Upper lobe of right lung (tissue), 1 donor: ENCODE measurements at regions not wholly inside any gene's neighbourhood (a gene's known extent, or its start where the extent isn't known, plus 50 kb on each side); places are given as distances from the start of the nearest gene placed in this dataset.

Source experiments
- ATAC-seq: fragments of 200-7000 bp; cut with Tn5 transposase; one replicate; pipeline ENCODE4 v1.9.1; 2020; ENCODE audit warnings: mild to moderate bottlenecking, moderate library complexity
- DNase-seq: peaks from one replicate; pipeline ENCODE4 v3.0.0-alpha.2; 2020
- H3K27ac ChIP-seq: fragments of 200-600 bp; one replicate; pipeline ENCODE4 v1.8.0; 2022
- H3K27me3 ChIP-seq: fragments of 200-600 bp; one replicate; pipeline ENCODE4 v1.8.0; 2022; ENCODE audit warnings: mild to moderate bottlenecking
- H3K36me3 ChIP-seq: fragments of 200-600 bp; one replicate; pipeline ENCODE4 v1.8.0; 2022
- H3K4me1 ChIP-seq: fragments of 200-600 bp; one replicate; pipeline ENCODE4 v1.8.0; 2022
- H3K4me3 ChIP-seq: fragments of 200-600 bp; one replicate; pipeline ENCODE4 v1.8.0; 2022; ENCODE audit warnings: mild to moderate bottlenecking
- H3K9me3 ChIP-seq: fragments of 200-600 bp; one replicate; pipeline ENCODE4 v1.8.0; 2022
- intact Hi-C: fragments of 100-400 bp; cut with DNase I; formaldehyde crosslinking; loops from one replicate; pipeline ENCODE4 v1.11.0; 2022
- TF ChIP-seq, protein P1 (sequence below): fragments of 200-600 bp; IDR thresholded peaks from one replicate; pipeline ENCODE4 v1.8.0; 2022; ENCODE audit warnings: antibody characterized with exemption
- donor health status: DM: no; HTN: yes; CAD: no; lungs with severe emphysema.

DNA sequence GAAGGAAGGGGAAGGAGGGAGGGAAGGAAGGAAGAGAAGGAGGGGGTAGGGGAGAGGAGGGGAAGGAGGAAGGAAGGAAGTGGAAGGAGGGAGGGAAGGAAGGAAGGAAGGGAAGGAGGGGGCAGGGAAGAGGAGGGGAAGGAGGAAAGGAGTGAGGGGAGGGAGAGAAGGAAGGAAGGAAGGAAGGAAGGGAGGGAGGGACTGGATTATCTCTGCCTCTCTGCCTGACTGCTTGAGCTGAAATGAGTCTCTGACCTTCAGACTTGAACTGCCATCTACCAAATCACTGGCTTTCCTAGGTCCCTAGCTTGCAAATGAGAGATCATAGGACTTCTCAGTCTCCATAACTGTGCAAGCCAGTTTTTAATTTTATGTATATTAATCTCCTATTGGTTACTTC, 436.8 kb downstream of the PREX1 start:
- Histone ChIP-seq H3K4me1 (no peaks in the 10 kb centered on the region), H3K27me3 (no peaks in the 10 kb centered on the region), H3K27ac (no peak overlapping the region), H3K36me3 (no peaks in the 10 kb centered on the region), H3K9me3 (no peaks in the 10 kb centered on the region), H3K4me3 (no peak overlapping the region)
- TF ChIP-seq, protein P1, sequence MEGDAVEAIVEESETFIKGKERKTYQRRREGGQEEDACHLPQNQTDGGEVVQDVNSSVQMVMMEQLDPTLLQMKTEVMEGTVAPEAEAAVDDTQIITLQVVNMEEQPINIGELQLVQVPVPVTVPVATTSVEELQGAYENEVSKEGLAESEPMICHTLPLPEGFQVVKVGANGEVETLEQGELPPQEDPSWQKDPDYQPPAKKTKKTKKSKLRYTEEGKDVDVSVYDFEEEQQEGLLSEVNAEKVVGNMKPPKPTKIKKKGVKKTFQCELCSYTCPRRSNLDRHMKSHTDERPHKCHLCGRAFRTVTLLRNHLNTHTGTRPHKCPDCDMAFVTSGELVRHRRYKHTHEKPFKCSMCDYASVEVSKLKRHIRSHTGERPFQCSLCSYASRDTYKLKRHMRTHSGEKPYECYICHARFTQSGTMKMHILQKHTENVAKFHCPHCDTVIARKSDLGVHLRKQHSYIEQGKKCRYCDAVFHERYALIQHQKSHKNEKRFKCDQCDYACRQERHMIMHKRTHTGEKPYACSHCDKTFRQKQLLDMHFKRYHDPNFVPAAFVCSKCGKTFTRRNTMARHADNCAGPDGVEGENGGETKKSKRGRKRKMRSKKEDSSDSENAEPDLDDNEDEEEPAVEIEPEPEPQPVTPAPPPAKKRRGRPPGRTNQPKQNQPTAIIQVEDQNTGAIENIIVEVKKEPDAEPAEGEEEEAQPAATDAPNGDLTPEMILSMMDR = no peak
- intact Hi-C loops = no loop called here
- DNase-seq = no peak
- no peak for ATAC-seq

DNA sequence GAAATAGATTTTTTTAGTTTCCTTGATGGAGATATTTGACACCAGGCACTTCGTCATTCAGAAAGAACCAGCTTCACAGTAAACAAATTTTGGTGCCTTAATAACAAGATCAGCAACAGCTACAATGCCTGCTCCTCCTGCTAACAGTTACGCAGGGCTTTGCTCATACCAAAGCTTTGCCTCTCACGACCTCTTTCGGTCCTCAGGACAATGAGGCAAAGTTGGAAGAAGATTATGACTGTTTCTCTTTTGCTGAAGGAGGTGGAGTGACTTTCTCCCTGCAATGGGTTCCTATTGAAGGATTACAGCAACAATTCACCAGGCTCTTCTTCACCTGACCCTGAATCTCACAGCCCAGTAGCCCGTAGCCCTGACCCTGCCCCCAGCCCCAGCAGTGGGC, 440.1 kb downstream of the PREX1 start:
- DNase-seq (no peak), ATAC-seq (no peak)
- intact Hi-C loops = no loop called here

DNA sequence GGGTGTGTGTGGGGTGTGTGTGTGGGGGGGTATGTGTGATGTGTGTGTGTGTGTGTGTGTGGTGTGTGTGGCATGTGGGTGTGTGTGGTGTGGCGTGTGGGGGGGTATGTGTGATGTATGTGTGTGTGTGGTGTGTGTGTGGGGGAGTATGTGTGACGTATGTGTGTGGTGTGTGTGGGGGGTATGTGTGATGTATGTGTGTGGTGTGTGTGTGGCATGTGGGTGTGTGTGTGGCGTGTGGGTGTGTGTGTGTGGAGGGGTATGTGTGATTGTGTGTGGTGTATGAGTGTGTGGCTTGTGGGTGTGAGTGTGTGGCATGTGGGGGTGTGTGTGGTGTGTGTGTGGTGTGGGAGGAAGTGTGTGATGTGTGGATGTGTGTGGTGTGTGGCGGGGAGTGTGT, 442.3 kb downstream of the PREX1 start:
- H3K27ac ChIP-seq = no peak overlapping the region
- no peaks in the 10 kb centered on the region for H3K4me1 ChIP-seq
- no peaks in the 10 kb centered on the region for H3K36me3 ChIP-seq
- no peak for DNase-seq
- H3K4me3 ChIP-seq = no peak overlapping the region
- intact Hi-C loops = no loop called here
- peaks cover 3% of the 10 kb centered on the region for H3K27me3 ChIP-seq
- TF ChIP-seq, protein P1 = no peak
- no peaks in the 10 kb centered on the region for H3K9me3 ChIP-seq
- ATAC-seq = peak; percentile 8

More for the DNA sequence above, 440.1 kb downstream of the PREX1 start:
- H3K27me3 ChIP-seq = peaks cover 3% of the 10 kb centered on the region
- H3K4me1 ChIP-seq = no peaks in the 10 kb centered on the region
- no peaks in the 10 kb centered on the region for H3K9me3 ChIP-seq
- no peak overlapping the region for H3K27ac ChIP-seq
- TF ChIP-seq, protein P1 = no peak
- H3K36me3 ChIP-seq = no peaks in the 10 kb centered on the region
- no peak overlapping the region for H3K4me3 ChIP-seq

DNA sequence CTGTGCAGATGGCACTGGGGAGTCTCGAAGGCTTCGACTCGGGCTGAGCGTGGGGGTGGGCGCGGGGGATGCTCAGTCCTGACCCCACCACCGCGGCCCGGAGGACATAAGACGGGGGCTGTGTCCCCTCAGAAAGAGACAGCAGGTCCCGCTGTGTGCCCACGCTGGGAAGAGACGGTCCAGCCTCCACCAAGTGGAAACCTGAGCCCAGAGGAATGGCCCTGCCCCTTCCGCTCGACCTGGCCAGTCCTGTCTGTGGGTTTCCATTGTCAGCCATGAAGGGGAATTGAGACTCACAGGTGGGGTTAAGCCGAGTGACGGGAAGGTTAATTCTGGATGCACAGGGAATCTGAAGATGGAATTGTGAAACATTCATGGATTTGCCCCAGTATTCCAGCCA, 442.7 kb downstream of the PREX1 start:
- DNase-seq (no peak), ATAC-seq (no peak)
- Histone ChIP-seq H3K27ac (no peak overlapping the region), H3K36me3 (no peaks in the 10 kb centered on the region), H3K27me3 (peaks cover 3% of the 10 kb centered on the region), H3K4me1 (no peaks in the 10 kb centered on the region), H3K9me3 (no peaks in the 10 kb centered on the region), H3K4me3 (no peak overlapping the region)
- intact Hi-C loops = no loop called here
- TF ChIP-seq, protein P1 = no peak

DNA sequence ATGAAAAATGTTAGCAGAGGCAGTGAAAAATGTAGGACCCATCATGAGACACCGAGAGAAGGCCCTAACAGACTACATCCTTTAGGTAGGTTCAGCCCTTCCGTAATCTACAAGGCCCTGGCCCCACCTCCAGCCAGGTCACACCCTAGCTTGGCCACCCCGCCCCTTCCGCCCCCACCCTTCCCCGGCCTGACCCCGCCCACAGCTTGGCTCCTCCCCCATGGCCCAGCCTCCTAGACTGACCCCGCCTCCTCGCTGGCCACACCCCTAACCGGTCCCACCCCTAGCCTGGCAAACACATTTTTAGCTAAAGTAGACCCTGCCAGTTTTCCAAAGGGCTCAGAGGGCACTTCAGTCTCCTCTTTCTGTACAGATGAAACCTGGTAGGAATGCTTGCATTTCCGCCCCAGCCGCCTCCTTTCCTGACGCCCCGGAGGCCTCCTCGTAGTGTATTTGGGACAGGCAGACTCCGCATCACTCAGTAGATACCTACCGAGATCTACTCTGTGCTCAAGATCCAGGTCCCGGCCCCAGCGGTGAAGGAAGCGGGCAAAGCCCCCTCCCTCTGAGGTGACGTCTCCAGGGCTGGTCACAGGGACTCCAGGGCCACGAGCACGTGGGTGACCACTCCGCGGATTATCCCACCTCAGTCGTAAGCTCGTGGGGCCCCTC, 443.5 kb downstream of the PREX1 start:
- TF ChIP-seq, protein P1 = no peak
- Histone ChIP-seq H3K36me3 (no peaks in the 10 kb centered on the region), H3K4me1 (no peaks in the 10 kb centered on the region), H3K27me3 (peaks cover 3% of the 10 kb centered on the region), H3K9me3 (no peaks in the 10 kb centered on the region), H3K27ac (no peak overlapping the region), H3K4me3 (no peak overlapping the region)
- intact Hi-C loops = no loop called here
- ATAC-seq (peak; percentile 33), DNase-seq (no peak)

DNA sequence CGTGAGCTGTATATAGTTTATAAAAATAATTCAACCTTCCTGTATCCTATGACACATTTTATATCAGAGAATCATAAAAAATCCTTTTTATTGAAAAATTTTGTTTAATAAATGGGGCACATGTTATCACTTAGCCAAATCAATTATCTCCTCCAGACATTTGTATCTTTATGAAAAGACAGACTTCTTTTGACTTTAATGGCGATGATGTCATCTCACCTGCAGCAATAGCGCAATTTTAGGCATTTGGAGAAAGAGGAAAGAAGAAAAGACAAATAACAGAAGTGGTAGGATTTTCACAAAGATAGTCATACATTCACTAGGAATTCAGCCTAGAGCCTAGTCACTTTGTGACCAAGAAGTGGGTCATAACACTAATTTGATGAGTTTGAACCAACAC, 444.5 kb downstream of the PREX1 start:
- DNase-seq (no peak), ATAC-seq (no peak)
- Histone ChIP-seq H3K36me3 (no peaks in the 10 kb centered on the region), H3K27me3 (peaks cover 3% of the 10 kb centered on the region), H3K4me3 (no peak overlapping the region), H3K27ac (no peak overlapping the region), H3K4me1 (no peaks in the 10 kb centered on the region), H3K9me3 (no peaks in the 10 kb centered on the region)
- TF ChIP-seq, protein P1 = no peak
- intact Hi-C loops = no loop called here
